GM12801 (cell line): ENCODE measurements at regions not wholly inside any gene's neighbourhood (a gene's known extent, or its start where the extent isn't known, plus 50 kb on each side); places are given as distances from the start of the nearest gene placed in this dataset.

Experiments used
- TF ChIP-seq, protein P1 (sequence below): IDR thresholded peaks from one replicate; pipeline ENCODE4 v1.5.1; 2011; ENCODE audit warnings: control low read depth; ENCODE audit not compliant: insufficient read length; ENCODE audit errors: extremely low read depth

DNA sequence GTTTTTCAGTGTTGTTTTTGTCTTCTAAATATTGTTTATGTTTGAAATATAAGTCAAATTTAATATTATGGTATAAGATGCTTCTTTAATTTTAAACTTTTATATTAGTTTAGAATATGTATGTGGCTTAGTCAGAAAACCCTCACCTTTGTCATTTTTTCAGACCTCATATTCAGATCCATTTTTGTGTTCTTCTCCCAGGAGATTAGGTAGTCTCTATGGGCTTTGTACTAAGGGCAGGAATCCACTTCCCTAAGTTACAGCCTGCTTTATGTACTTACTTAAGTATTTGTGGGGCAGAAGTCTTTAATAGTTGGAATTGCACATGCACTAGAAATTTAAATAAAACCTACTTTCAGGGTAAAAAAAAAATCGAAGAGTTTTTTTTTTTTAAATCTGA is 63.5 kb upstream of the TENM3 start:
- TF ChIP-seq, protein P1, sequence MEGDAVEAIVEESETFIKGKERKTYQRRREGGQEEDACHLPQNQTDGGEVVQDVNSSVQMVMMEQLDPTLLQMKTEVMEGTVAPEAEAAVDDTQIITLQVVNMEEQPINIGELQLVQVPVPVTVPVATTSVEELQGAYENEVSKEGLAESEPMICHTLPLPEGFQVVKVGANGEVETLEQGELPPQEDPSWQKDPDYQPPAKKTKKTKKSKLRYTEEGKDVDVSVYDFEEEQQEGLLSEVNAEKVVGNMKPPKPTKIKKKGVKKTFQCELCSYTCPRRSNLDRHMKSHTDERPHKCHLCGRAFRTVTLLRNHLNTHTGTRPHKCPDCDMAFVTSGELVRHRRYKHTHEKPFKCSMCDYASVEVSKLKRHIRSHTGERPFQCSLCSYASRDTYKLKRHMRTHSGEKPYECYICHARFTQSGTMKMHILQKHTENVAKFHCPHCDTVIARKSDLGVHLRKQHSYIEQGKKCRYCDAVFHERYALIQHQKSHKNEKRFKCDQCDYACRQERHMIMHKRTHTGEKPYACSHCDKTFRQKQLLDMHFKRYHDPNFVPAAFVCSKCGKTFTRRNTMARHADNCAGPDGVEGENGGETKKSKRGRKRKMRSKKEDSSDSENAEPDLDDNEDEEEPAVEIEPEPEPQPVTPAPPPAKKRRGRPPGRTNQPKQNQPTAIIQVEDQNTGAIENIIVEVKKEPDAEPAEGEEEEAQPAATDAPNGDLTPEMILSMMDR = no peak

DNA sequence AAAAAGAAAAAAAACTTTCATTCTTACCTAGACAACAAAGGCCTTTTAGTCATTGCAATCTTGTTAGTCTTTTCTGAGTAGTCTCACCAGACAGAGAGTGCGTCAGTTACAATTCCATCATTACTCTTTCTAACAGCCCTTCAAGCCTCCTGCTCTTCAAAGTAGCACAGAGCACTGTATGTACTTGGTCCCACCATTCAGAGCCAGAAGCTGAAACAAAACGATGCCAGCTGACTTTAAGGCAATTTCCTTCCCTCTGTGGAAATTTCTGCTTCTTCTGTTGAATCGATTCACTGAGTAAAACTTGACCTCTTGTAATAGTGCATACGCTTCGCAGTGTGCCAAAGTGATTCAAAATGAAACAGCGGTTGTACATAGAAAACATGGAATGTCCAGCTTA is 57.7 kb upstream of the TENM3 start:
- TF ChIP-seq, protein P1 = no peak

DNA sequence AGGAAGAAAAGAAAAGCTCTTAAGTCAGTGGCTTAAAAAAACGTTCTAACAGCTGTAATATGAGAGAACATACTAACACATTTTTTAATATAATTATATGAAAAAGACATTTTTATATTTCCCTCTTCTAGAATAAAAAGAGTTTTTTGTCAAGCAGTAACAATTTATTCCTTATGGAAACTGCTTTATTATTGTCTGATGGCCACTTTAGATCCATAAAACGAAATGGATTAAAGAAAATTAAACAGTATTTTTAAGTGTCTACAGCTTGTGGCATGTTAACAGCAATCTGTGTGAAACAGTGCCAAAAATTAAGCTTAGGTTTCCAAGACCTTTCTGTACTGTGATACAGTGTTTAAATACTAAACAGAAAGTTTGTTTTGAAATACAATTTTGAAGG is 55.5 kb upstream of the TENM3 start:
- TF ChIP-seq, protein P1 = no peak

DNA sequence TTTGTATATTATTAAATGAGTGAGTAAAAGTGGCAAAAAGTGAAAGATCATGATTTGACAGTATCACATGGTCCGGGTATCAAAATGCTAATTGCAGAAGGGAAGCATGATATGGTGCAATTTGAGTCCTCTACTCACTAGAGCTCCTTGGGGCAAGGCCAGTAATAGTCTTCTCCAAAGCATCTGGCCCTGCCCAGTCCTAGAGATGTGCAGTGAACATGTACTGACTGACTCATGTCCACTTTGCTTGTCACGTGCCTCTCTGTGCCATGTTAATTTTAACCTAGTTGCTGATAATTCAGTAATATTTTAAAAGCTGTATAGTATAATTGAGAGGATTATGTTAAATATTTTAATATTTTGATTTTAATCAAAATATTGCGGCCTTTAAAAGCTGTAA is 54.6 kb upstream of the TENM3 start:
- TF ChIP-seq, protein P1 = no peak

DNA sequence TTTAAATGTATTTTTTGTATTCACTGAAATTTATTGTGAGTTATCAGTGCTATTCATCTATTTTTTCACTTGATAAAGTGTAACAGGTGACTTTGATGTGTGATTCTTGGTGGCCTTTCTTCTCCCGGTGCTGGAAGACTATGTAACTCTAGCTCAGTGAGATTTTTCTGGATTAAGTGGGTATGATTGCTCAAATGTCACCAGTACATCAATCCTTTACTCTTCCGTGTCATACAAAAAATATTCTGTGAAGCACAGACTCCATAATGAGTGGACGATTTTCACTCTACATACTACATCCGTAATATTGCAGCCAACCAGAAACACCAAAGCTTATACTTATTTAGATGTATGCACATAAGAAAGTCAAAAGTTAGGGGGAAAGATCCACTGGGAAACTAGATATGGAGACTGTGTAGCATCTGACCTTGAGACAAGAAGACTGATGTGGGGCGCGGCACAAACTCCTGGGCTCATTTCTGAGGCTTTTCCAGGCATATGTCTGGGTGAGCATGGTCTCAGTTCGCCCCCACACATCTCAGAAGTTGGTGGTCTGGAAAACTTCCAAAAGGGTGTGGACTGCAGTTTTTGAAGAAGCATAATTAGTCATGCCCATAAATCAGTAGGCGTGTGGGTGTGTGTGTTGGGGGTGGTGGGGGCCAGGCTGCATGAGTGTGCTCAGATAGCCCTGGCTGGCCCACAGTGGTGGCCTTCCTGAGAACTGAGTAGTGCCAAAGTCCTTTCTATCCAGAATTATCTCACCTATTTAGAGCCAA is 53.9 kb upstream of the TENM3 start:
- TF ChIP-seq, protein P1 = no peak

DNA sequence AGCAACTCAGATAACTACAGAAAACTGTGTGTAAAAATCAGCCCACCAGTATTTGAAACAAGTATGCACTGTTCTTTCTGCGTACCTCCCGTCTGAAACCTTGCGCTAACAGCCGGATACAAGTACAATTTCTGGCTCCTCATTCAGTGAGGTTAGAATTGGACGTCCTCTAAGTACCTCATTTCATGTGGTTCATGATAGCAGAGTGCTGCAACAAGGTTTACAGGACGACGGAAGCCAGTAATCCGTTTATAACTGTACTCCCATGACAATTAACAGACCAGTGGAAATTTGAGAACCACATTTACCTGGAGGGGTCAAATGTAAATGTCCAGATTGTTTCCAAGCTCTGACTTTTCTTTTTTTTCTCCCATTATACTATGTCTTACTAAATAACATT is 52.9 kb upstream of the TENM3 start:
- TF ChIP-seq, protein P1 = no peak

DNA sequence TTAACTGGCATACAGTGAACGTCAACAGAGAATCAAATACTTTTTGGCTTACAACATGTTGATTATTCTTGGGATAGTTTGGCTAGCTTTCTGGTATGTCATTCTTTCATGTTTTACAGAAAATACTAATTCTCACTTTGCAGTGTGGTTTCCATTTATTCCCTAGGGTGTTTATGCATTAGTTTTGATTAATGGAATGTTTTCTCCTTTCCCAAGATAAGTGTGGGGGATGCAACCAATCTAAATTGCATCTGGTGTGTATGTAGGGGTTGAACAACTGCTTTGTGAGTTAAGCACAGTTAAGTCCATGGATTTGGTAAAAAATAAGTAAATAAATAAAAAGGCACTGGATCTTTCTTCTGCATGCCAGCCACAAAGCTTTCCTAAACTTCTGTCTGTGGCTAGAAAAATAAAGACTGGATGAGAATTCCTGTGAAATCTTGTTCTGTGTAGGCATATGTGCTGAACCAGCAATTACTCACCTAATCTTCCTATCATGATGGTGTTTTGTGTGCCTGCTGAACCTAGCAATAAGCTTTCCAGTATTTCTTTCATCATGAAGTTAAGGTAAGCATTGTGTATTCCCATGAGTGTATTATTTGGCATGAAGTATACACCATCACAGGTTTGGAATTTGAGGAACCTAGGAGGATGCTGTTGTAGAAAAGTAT is 50.6 kb upstream of the TENM3 start:
- TF ChIP-seq, protein P1 = no peak
